Neuronal stem cell (in vitro differentiated cells): ENCODE measurements at regions not wholly inside any gene's neighbourhood (a gene's known extent, or its start where the extent isn't known, plus 50 kb on each side); places are given as distances from the start of the nearest gene placed in this dataset.

Experiments
- DNase-seq: peaks from one replicate; pipeline ENCODE4 v3.0.0-alpha.2; 2013; ENCODE audit warnings: low spot score
- H2AFZ ChIP-seq: one replicate; pipeline ENCODE4 v1.6.1; 2013; ENCODE audit warnings: mild to moderate bottlenecking, low read length, inconsistent platforms
- H2AK5ac ChIP-seq: 2 replicates; pipeline ENCODE4 v1.6.1; 2013; ENCODE audit warnings: low read depth, mild to moderate bottlenecking, inconsistent platforms, low read length, moderate library complexity, mixed read lengths
- H2BK120ac ChIP-seq: 2 replicates; pipeline ENCODE4 v1.6.1; 2013; ENCODE audit warnings: low read depth, mild to moderate bottlenecking, inconsistent platforms, low read length, moderate library complexity, mixed read lengths
- H2BK12ac ChIP-seq: one replicate; pipeline ENCODE4 v1.6.1; 2013; ENCODE audit warnings: low read length, inconsistent platforms
- H2BK15ac ChIP-seq: 2 replicates; pipeline ENCODE4 v1.6.1; 2013; ENCODE audit warnings: mild to moderate bottlenecking, low read length, inconsistent platforms, mixed read lengths
- H2BK5ac ChIP-seq: one replicate; pipeline ENCODE4 v1.6.1; 2013; ENCODE audit warnings: inconsistent platforms, mild to moderate bottlenecking, low read length, moderate library complexity
- H3K14ac ChIP-seq: one replicate; pipeline ENCODE4 v1.6.1; 2013; ENCODE audit warnings: low read length, inconsistent platforms
- H3K18ac ChIP-seq: 2 replicates; pipeline ENCODE4 v1.6.1; 2013; ENCODE audit warnings: low read length, inconsistent platforms
- H3K23ac ChIP-seq: 2 replicates; pipeline ENCODE4 v1.6.1; 2013; ENCODE audit warnings: low read depth, mild to moderate bottlenecking, mixed read lengths, low read length, inconsistent platforms; ENCODE audit not compliant: poor library complexity
- H3K27ac ChIP-seq: replicated peaks from 3 replicates; pipeline ENCODE4 v1.5.1; 2013; ENCODE audit warnings: low read length, inconsistent platforms
- H3K27me3 ChIP-seq, 3 experiments: 2 replicates each; pipeline ENCODE4 v1.6.1; 2013; ENCODE audit warnings: low read length in 3 of 3, mild to moderate bottlenecking in 2 of 3, inconsistent platforms in 1 of 3, low read depth in 1 of 3, mixed read lengths in 1 of 3, moderate library complexity in 1 of 3; ENCODE audit not compliant: control insufficient read depth in 3 of 3, insufficient read depth in 3 of 3
- H3K36me3 ChIP-seq, 2 donors: replicated peaks in 1 of 2; 2 replicates each; pipeline ENCODE4 v1.6.1; 2013; ENCODE audit warnings: low read length in 2 of 2; ENCODE audit not compliant: control insufficient read depth in 2 of 2, insufficient read depth in 2 of 2
- H3K4ac ChIP-seq: 2 replicates; pipeline ENCODE4 v1.6.1; 2013; ENCODE audit warnings: inconsistent platforms, mild to moderate bottlenecking, low read length, moderate library complexity
- H3K4me1 ChIP-seq, 2 donors: 1 replicate in 1 of 2; 2 replicates in 1 of 2; pipeline ENCODE4 v1.6.1; 2013; ENCODE audit warnings: low read length in 2 of 2, low read depth in 1 of 2; ENCODE audit not compliant: control insufficient read depth in 2 of 2, insufficient read depth in 1 of 2
- H3K4me2 ChIP-seq: one replicate; pipeline ENCODE4 v1.6.1; 2013; ENCODE audit warnings: mild to moderate bottlenecking, low read length, inconsistent platforms; ENCODE audit not compliant: insufficient read depth, poor library complexity, severe bottlenecking
- H3K4me3 ChIP-seq, 2 donors: 2 replicates each; pipeline ENCODE4 v1.5.1; 2013; ENCODE audit warnings: low read length in 2 of 2, mild to moderate bottlenecking in 2 of 2, inconsistent platforms in 1 of 2, moderate library complexity in 1 of 2
- H3K79me1 ChIP-seq: one replicate; pipeline ENCODE4 v1.6.1; 2013; ENCODE audit warnings: low read depth, mild to moderate bottlenecking, inconsistent platforms, low read length, moderate library complexity
- H3K9ac ChIP-seq: one replicate; pipeline ENCODE4 v1.6.1; 2013; ENCODE audit warnings: mild to moderate bottlenecking, low read depth, low read length, inconsistent platforms; ENCODE audit not compliant: poor library complexity
- H3K9me3 ChIP-seq, 2 donors: replicated peaks in 1 of 2; 2 replicates each; pipeline versions ENCODE3 to v1.6.1; 2013; ENCODE audit warnings: low read length in 2 of 2, mild to moderate bottlenecking in 2 of 2, inconsistent platforms in 1 of 2, low read depth in 1 of 2, mixed read lengths in 1 of 2, moderate library complexity in 1 of 2; ENCODE audit not compliant: control insufficient read depth in 2 of 2, insufficient read depth in 1 of 2
- H4K8ac ChIP-seq: one replicate; pipeline ENCODE4 v1.6.1; 2013; ENCODE audit warnings: low read depth, mild to moderate bottlenecking, inconsistent platforms, low read length, moderate library complexity
- H4K91ac ChIP-seq: one replicate; pipeline ENCODE4 v1.6.1; 2013; ENCODE audit warnings: low read length, low read depth, mild to moderate bottlenecking, inconsistent platforms; ENCODE audit not compliant: poor library complexity
- WGBS, 2 donors: extraction: QIAGEN DNeasy Blood & Tissue Kit; methylation state at CpG; one replicate each; pipeline ENCODE4 v1.1.7; 2013; ENCODE audit warnings: missing lambda C conversion rate in 2 of 2, mixed read lengths in 1 of 2; ENCODE audit not compliant: insufficient read length in 2 of 2, insufficient replicate concordance in 1 of 2; ENCODE audit errors: extremely low coverage in 2 of 2; 5-methylcytosine and 5-hydroxymethylcytosine counted together

DNA sequence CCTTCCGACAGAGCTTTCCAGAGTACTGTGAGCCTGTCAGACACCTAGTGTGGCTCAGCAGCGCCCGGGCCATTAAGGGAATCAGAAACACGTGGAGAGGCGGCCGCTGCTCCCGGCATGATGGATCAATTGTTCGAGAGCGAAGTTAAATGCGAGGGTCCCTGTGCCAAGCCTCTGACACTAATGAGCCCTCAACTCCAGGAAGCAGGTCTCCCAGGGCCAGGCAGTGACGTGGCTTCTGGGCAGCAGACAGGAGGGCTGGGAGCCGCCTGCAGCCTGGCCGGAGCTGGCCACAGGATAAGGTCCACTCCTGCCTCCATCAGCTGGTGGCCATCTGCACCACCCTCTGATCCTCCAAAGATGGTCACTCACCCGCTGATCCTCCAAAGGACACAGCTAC lies 67.5 kb upstream of the CLDN14 start:
- WGBS, 2 donors = no CpG with 5 or more reads among the region's 14 CpGs
- no peak overlapping the region for H2BK120ac ChIP-seq

DNA sequence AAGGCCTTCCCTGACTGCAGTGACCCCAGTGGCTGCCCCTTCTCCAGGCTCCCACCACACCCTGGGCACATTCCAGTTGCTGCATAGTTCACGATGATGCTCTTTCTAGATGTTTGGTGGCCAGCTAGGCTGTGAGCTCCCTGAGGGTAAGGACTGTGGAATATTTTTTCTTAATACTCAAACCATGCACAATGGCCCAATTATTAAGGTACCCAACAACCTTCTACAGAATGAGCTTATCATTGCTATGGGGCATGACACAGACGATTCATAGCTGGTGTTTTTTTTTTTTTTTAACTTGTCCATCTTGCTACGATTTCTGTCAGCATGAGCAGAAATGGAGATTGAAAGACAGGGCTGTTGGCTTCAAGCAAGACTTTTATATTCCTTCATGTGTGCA lies 68.9 kb upstream of the CLDN14 start:
- no peak overlapping the region for H4K8ac ChIP-seq
- H3K27ac ChIP-seq = no peak overlapping the region
- H2AK5ac ChIP-seq = no peak overlapping the region
- no peak overlapping the region for H3K18ac ChIP-seq
- no peak overlapping the region for H3K4me3 ChIP-seq
- H3K36me3 ChIP-seq = no peaks in the 10 kb centered on the region
- no peaks in the 10 kb centered on the region for H3K79me1 ChIP-seq
- no peak overlapping the region for H2BK5ac ChIP-seq
- no peak overlapping the region for H3K4me2 ChIP-seq
- H2BK15ac ChIP-seq = no peak overlapping the region
- H3K27me3 ChIP-seq = peaks cover 0 to 62% (median 0%) of the 10 kb centered on the region in 3 experiments
- H2BK120ac ChIP-seq = no peak overlapping the region
- no peak for DNase-seq
- H3K4me1 ChIP-seq = no peaks in the 10 kb centered on the region
- H4K91ac ChIP-seq = no peak overlapping the region
- no peak overlapping the region for H3K4ac ChIP-seq
- no peak overlapping the region for H3K9ac ChIP-seq
- H3K14ac ChIP-seq = no peak overlapping the region
- no peak overlapping the region for H2AFZ ChIP-seq
- WGBS, 2 donors = no CpG with 5 or more reads among the region's 3 CpGs
- H2BK12ac ChIP-seq = no peak overlapping the region
- no peaks in the 10 kb centered on the region for H3K9me3 ChIP-seq
- no peak overlapping the region for H3K23ac ChIP-seq

More for the DNA sequence above, 67.5 kb upstream of the CLDN14 start:
- H4K8ac ChIP-seq = no peak overlapping the region
- no peak overlapping the region for H2BK15ac ChIP-seq
- H2AK5ac ChIP-seq = no peak overlapping the region
- peak overlapping the region; percentile 58 for H3K18ac ChIP-seq
- H3K4me3 ChIP-seq = no peak overlapping the region
- peaks cover 0 to 70% (median 0%) of the 10 kb centered on the region in 3 experiments for H3K27me3 ChIP-seq
- no peaks in the 10 kb centered on the region for H3K79me1 ChIP-seq
- no peak overlapping the region for H2AFZ ChIP-seq
- H3K9me3 ChIP-seq = no peaks in the 10 kb centered on the region
- DNase-seq = no peak
- no peak overlapping the region for H4K91ac ChIP-seq
- no peak overlapping the region for H3K4me2 ChIP-seq
- no peak overlapping the region for H3K9ac ChIP-seq
- no peaks in the 10 kb centered on the region for H3K36me3 ChIP-seq
- H3K27ac ChIP-seq = no peak overlapping the region
- peaks cover 0 to 2% of the 10 kb centered on the region in 2 donors for H3K4me1 ChIP-seq
- no peak overlapping the region for H2BK5ac ChIP-seq
- peak overlapping the region; percentile 39 for H3K14ac ChIP-seq
- H3K4ac ChIP-seq = no peak overlapping the region
- no peak overlapping the region for H3K23ac ChIP-seq
- H2BK12ac ChIP-seq = no peak overlapping the region

DNA sequence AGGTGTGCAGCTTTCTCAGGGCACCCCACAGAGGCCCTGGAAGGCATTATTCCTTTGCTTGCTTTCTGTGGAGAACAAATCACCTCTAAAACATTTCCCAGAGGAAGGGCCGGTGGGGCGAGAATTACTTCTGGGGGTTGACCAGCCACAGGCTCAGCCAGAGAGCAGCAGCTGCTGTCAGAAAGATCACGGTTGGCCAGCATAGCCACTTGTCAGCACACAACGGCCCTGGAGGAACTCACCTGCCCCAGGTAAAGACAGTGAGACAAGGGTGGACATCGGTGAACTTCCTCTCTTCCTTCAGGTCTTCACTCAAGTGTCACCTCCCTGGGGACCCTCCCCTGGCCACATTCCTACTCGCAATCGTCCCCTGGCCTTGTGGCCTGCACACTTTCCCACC lies 69.5 kb upstream of the CLDN14 start:
- Histone ChIP-seq H2BK120ac (no peak overlapping the region), H3K4me3 (no peak overlapping the region), H4K91ac (no peak overlapping the region), H2BK15ac (no peak overlapping the region), H2BK5ac (no peak overlapping the region), H2BK12ac (no peak overlapping the region), H3K4ac (no peak overlapping the region), H3K9ac (no peak overlapping the region), H3K18ac (no peak overlapping the region), H3K27me3 (peaks cover 0 to 56% (median 0%) of the 10 kb centered on the region in 3 experiments), H2AFZ (no peak overlapping the region), H3K27ac (no peak overlapping the region), H3K36me3 (no peaks in the 10 kb centered on the region), H2AK5ac (no peak overlapping the region), H3K4me2 (no peak overlapping the region), H3K23ac (no peak overlapping the region), H3K9me3 (no peaks in the 10 kb centered on the region), H3K79me1 (no peaks in the 10 kb centered on the region), H3K4me1 (no peaks in the 10 kb centered on the region), H4K8ac (no peak overlapping the region), H3K14ac (no peak overlapping the region)
- no peak for DNase-seq
- no CpG with 5 or more reads among the region's 7 CpGs for WGBS, 2 donors

DNA sequence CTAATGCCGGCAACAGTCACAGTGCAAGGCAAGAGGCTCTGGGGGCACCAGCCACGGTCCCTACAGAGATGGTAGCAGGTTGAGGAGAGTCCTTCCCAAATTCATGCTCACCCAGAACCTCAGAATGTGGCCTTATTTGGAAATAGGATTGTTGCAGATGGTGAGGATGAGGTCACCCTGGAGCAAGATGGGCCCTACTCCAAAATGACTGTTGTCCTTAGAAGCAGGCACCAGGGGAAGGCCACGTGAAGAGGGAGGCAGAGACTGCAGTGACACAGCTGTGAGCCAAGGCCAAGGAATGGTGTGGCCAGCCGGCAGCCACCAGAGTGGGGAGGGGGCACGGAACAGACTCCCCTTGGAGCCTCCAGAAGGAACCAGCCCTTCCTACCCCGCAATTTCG lies 70.8 kb upstream of the CLDN14 start:
- no peak overlapping the region for H3K9ac ChIP-seq
- H3K36me3 ChIP-seq = no peaks in the 10 kb centered on the region
- no peak overlapping the region for H3K4me2 ChIP-seq
- no peak overlapping the region for H2BK12ac ChIP-seq
- WGBS, 2 donors = no CpG with 5 or more reads among the region's 7 CpGs
- H4K8ac ChIP-seq = no peak overlapping the region
- H3K14ac ChIP-seq = no peak overlapping the region
- no peak overlapping the region for H2BK5ac ChIP-seq
- H3K79me1 ChIP-seq = no peaks in the 10 kb centered on the region
- H3K27ac ChIP-seq = no peak overlapping the region
- peaks cover 0 to 47% (median 0%) of the 10 kb centered on the region in 3 experiments for H3K27me3 ChIP-seq
- H3K23ac ChIP-seq = no peak overlapping the region
- no peak overlapping the region for H2AK5ac ChIP-seq
- no peak overlapping the region for H2AFZ ChIP-seq
- H2BK120ac ChIP-seq = no peak overlapping the region
- no peak overlapping the region for H3K4me3 ChIP-seq
- H4K91ac ChIP-seq = no peak overlapping the region
- H2BK15ac ChIP-seq = no peak overlapping the region
- no peak for DNase-seq
- H3K18ac ChIP-seq = no peak overlapping the region
- no peaks in the 10 kb centered on the region for H3K4me1 ChIP-seq
- H3K9me3 ChIP-seq = no peaks in the 10 kb centered on the region
- H3K4ac ChIP-seq = no peak overlapping the region
